GM12891 (cell line): ENCODE measurements at regions not wholly inside any gene's neighbourhood (a gene's known extent, or its start where the extent isn't known, plus 50 kb on each side); places are given as distances from the start of the nearest gene placed in this dataset.

Source experiments
- POLR2A ChIP-seq: IDR thresholded peaks from 2 replicates; pipeline ENCODE4 v1.6.1; 2011; ENCODE audit warnings: low read depth, low read length, control low read depth
- POLR2AphosphoS5 ChIP-seq: IDR thresholded peaks from 2 replicates; pipeline ENCODE4 v1.6.1; 2011; ENCODE audit warnings: low read depth, low read length, control low read depth
- POU2F2 ChIP-seq: IDR thresholded peaks from 2 replicates; pipeline ENCODE4 v1.6.1; 2011; ENCODE audit warnings: low read depth, mild to moderate bottlenecking, control low read depth, low read length, moderate library complexity
- TAF1 ChIP-seq: IDR thresholded peaks from 2 replicates; pipeline ENCODE4 v1.6.1; 2011; ENCODE audit warnings: low read depth, low read length, control low read depth

- TF ChIP-seq POLR2A (no peak), POLR2AphosphoS5 (no peak), TAF1 (no peak), POU2F2 (no peak)
Measured at GRCh38 chr12:93090731-93091172, 161.7 kb upstream of the EEA1 start.
